Stimulated activated effector memory CD8-positive, alpha-beta T cell treated with anti-CD3 and anti-CD28 coated beads, Interleukin-12 subunit alpha, Interleukin-12 subunit beta, amount 100 ng/mL, for 72 hours (primary cell): ENCODE measurements at regions not wholly inside any gene's neighbourhood (a gene's known extent, or its start where the extent isn't known, plus 50 kb on each side); places are given as distances from the start of the nearest gene placed in this dataset.
A peak's percentile ranks its signal among the peaks of the same experiment; 100 is the strongest.

Source experiments
- ATAC-seq: fragments of 150-1000 bp; cut with Tn5 transposase; 2 replicates; pipeline ENCODE4 v1.10.0; 2021
- DNase-seq, 2 donors: peaks; one replicate each; pipeline ENCODE4 v3.0.0; 2021 to 2022; ENCODE audit warnings: low spot score in 2 of 2
- H3K27ac Mint-ChIP-seq: one replicate; pipeline ENCODE4 v1.8.0; 2022; ENCODE audit warnings: mild to moderate bottlenecking, mixed read lengths
- H3K36me3 Mint-ChIP-seq: one replicate; pipeline ENCODE4 v1.8.0; 2022; ENCODE audit warnings: mild to moderate bottlenecking, mixed read lengths
- H3K4me1 Mint-ChIP-seq: one replicate; pipeline ENCODE4 v1.8.0; 2022; ENCODE audit warnings: mixed read lengths
- H3K4me3 Mint-ChIP-seq: one replicate; pipeline ENCODE4 v1.8.0; 2022; ENCODE audit warnings: mild to moderate bottlenecking, mixed read lengths
- H3K9me3 Mint-ChIP-seq: one replicate; pipeline ENCODE4 v1.8.0; 2022; ENCODE audit warnings: mixed read lengths

DNA sequence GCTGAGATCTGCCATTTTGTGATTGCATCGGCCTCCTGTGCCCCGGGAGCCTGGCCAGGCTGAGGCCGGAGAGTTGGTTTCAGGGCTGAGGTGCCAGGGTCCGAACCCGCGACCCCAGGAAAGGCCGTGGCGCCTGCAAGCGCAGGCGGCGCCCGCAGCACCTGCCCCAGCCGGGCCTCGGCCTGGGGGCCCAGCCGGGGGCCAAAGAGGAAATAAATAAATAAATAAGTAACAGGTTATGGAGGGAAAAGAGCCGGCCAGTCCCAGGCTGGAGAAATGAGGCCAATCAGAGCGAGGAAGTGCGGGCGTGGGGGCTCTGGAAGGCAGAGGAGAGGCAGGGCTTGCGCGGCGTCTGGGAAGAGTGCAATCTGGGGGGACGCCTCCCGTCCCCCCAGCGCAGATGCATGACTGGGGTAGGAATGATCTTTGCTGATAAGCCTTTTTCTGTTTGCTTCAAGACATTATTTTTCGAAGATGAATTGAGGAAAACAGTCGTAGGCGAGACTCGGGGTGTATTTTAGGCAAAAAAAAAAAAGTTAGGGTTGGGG lies 145.6 kb upstream of the ZNF536 start:
- peak overlapping the region; percentile 72 for H3K4me3 Mint-ChIP-seq
- no peak overlapping the region for H3K27ac Mint-ChIP-seq
- peaks cover 29% of the 10 kb centered on the region for H3K4me1 Mint-ChIP-seq
- H3K9me3 Mint-ChIP-seq = no peaks in the 10 kb centered on the region
- DNase-seq = no peak
- peaks cover 6% of the 10 kb centered on the region for H3K36me3 Mint-ChIP-seq
- no peak for ATAC-seq

GRCh38 chr19:30227012-30227621 lies 145.1 kb upstream of the ZNF536 start:
- Mint-ChIP-seq H3K4me3 (peak overlapping the region; percentile 72), H3K9me3 (no peaks in the 10 kb centered on the region), H3K4me1 (peaks cover 29% of the 10 kb centered on the region), H3K27ac (no peak overlapping the region), H3K36me3 (peaks cover 6% of the 10 kb centered on the region)
- DNase-seq = peak in 1 of 2 donors; percentile 52
- ATAC-seq = no peak

- DNase-seq (peak; percentile 29 to 78), ATAC-seq (peak; percentile 60)
- peaks cover 6% of the 10 kb centered on the region for H3K36me3 Mint-ChIP-seq
- no peak overlapping the region for H3K27ac Mint-ChIP-seq
- peaks cover 29% of the 10 kb centered on the region for H3K4me1 Mint-ChIP-seq
- peak overlapping the region; percentile 72 for H3K4me3 Mint-ChIP-seq
- H3K9me3 Mint-ChIP-seq = no peaks in the 10 kb centered on the region
These were observed 144.5 kb upstream of the ZNF536 start for GRCh38 chr19:30227661-30228112.

GRCh38 chr19:30228113-30228834 lies 143.9 kb upstream of the ZNF536 start:
- peaks cover 6% of the 10 kb centered on the region for H3K36me3 Mint-ChIP-seq
- no peak for DNase-seq
- ATAC-seq = no peak
- H3K4me3 Mint-ChIP-seq = peak overlapping the region; percentile 72
- H3K9me3 Mint-ChIP-seq = no peaks in the 10 kb centered on the region
- peaks cover 25% of the 10 kb centered on the region for H3K4me1 Mint-ChIP-seq
- no peak overlapping the region for H3K27ac Mint-ChIP-seq

- Mint-ChIP-seq H3K27ac (no peak overlapping the region), H3K9me3 (no peaks in the 10 kb centered on the region), H3K4me3 (no peak overlapping the region), H3K4me1 (peaks cover 19% of the 10 kb centered on the region), H3K36me3 (peaks cover 6% of the 10 kb centered on the region)
- no peak for DNase-seq
- ATAC-seq = no peak
These were observed 143.2 kb upstream of the ZNF536 start for GRCh38 chr19:30228835-30229524.

DNA sequence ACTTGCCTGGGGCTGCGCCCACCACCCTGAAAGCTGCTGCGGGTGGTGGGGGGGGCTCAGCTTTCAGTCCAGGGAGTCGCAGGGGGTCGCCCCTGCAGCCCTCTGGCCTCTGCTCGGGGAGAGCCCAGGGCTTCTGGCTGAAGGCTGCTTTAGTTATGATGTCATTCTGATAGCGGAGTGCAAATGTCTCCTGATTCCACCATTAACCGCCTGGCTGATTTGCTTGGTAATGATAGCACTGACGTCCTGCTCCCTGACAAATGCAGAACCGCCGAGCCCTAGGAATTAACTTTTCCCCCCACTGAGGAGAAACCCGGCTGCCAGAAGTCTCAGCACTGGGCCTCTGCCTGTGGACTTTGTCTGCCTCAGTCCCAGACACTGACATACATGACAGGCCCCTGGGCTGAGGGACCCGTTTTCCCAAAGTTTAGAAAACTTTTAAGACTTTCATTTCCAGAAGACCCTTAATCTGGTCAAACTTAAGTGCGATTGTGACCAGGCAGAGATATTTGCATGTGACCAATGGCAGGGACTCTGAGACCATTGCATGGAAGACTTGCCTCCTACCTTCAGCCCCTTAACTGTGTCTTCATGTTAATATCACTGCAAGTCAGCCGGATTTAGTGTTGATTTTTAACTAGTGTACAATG lies 142.5 kb upstream of the ZNF536 start:
- no peaks in the 10 kb centered on the region for H3K9me3 Mint-ChIP-seq
- ATAC-seq (no peak), DNase-seq (no peak)
- H3K36me3 Mint-ChIP-seq = peaks cover 6% of the 10 kb centered on the region
- H3K4me1 Mint-ChIP-seq = peaks cover 19% of the 10 kb centered on the region
- no peak overlapping the region for H3K27ac Mint-ChIP-seq
- no peak overlapping the region for H3K4me3 Mint-ChIP-seq

DNA sequence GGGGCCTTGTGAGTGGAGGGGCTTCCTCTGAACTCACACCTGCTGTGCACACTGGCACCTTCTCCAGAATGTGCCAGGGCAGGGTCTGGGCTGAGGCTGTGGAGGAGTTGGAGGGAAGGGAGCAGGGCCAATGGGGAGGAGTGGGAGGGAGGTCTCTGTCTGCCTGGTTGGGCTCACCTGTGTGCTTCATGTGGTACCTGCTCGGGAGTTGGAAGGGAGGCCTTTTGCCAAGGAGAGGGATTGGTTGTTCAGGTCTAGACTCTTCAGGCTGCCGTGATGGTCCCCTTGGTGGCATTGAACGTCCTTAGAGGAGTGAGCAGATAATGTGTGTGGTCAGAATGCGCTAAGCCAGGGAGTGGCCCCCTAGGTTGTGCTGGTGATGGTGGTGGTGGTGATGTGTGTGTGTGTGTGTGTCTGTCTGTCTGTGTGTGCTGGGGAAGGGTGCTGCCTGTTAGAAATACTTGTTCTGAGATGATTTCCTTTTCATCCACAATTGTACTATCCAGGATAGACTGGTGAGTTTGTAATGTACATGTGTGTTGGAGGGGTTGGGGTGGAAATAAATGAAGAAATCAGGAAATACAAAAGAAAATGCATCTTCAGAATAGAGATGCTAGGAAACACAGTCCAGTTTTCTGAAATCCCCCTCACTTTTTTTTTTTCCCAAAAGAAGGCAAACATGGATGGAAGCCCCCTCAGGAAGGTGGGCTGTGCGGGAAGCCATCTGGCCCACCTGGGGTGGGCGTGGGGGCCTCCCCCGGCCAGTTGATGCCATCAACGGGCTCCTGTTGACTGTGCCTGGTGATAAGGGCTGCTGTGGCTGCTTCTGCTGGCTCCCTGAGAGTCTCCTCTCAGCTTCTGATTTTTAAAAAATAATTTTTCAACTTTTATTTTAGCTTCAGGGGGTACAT lies 140.5 kb upstream of the ZNF536 start:
- H3K27ac Mint-ChIP-seq = no peak overlapping the region
- DNase-seq (no peak), ATAC-seq (peak; percentile 35)
- no peaks in the 10 kb centered on the region for H3K9me3 Mint-ChIP-seq
- peaks cover 7% of the 10 kb centered on the region for H3K4me1 Mint-ChIP-seq
- H3K36me3 Mint-ChIP-seq = peaks cover 6% of the 10 kb centered on the region
- no peak overlapping the region for H3K4me3 Mint-ChIP-seq

GRCh38 chr19:30233375-30233774 lies 138.8 kb upstream of the ZNF536 start:
- Mint-ChIP-seq H3K36me3 (no peaks in the 10 kb centered on the region), H3K27ac (no peak overlapping the region), H3K4me3 (no peak overlapping the region), H3K9me3 (no peaks in the 10 kb centered on the region), H3K4me1 (no peaks in the 10 kb centered on the region)
- DNase-seq (no peak), ATAC-seq (no peak)

DNA sequence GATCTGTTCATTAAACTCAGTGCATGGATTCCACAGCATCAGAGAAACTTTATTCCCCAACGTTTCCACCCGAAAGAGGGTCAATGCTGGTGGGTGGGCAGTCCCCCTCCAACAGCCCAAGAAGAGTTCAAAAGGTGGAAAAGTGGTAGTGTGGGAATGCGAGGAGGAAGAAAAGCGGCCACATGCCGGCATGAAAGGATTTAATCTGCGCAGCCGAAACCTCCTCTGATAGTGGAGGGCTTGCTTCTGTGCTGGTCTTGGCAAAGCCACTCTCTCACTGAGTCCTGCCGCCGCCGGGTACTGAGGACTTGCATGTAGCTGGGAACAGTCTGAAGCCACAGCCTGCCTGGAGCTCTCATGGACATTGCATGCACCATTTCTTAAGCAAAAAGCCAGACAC lies 136.2 kb upstream of the ZNF536 start:
- no peak overlapping the region for H3K27ac Mint-ChIP-seq
- no peaks in the 10 kb centered on the region for H3K36me3 Mint-ChIP-seq
- ATAC-seq (no peak), DNase-seq (no peak)
- no peaks in the 10 kb centered on the region for H3K4me1 Mint-ChIP-seq
- no peak overlapping the region for H3K4me3 Mint-ChIP-seq
- H3K9me3 Mint-ChIP-seq = no peaks in the 10 kb centered on the region

DNA sequence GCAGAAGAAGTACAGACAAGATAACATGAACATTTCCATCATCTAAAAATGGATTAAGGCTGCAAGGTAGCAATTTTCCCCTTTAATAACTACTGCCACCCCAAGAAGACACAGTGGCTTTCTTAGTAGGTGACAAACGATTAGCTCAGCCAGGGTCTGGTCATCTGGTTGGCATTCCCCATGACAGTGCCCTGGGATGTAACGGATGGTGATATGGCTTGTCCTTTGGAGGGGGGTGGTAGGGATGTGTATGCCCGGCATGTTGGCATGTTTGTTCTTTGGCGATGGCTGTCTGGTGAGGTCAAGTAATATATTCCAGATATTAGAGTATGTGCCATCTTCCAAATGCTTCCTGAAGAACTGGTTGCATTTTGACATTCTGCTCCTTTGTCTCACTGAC lies 135.6 kb upstream of the ZNF536 start:
- H3K4me1 Mint-ChIP-seq = no peaks in the 10 kb centered on the region
- H3K27ac Mint-ChIP-seq = no peak overlapping the region
- DNase-seq (no peak), ATAC-seq (no peak)
- no peak overlapping the region for H3K4me3 Mint-ChIP-seq
- H3K36me3 Mint-ChIP-seq = no peaks in the 10 kb centered on the region
- H3K9me3 Mint-ChIP-seq = no peaks in the 10 kb centered on the region

DNA sequence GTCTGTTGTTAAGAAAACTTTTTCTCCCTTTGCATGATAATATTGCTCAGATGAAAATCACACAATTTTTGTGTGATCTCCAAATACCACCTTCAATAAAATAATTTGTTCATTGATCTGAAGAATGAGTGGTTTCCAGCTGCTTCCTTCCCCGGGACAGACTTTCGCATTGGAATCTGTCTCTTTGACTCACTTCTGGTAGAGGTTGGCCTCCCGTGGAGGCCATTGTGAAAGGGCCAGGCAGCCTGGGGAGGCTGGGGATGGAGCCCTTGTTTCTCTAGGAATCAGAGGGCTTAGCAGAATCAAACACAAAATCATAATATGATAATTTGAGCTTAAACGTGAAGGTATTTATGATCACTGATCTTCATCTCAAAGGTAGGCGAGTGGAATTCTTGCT lies 135.0 kb upstream of the ZNF536 start:
- DNase-seq (no peak), ATAC-seq (no peak)
- H3K9me3 Mint-ChIP-seq = no peaks in the 10 kb centered on the region
- no peak overlapping the region for H3K4me3 Mint-ChIP-seq
- H3K27ac Mint-ChIP-seq = no peak overlapping the region
- no peaks in the 10 kb centered on the region for H3K4me1 Mint-ChIP-seq
- no peaks in the 10 kb centered on the region for H3K36me3 Mint-ChIP-seq

GRCh38 chr19:30240904-30241695 lies 131.1 kb upstream of the ZNF536 start:
- Mint-ChIP-seq H3K4me3 (no peak overlapping the region), H3K36me3 (no peaks in the 10 kb centered on the region), H3K4me1 (no peaks in the 10 kb centered on the region), H3K27ac (no peak overlapping the region), H3K9me3 (peaks cover 5% of the 10 kb centered on the region)
- ATAC-seq (no peak), DNase-seq (no peak)

DNA sequence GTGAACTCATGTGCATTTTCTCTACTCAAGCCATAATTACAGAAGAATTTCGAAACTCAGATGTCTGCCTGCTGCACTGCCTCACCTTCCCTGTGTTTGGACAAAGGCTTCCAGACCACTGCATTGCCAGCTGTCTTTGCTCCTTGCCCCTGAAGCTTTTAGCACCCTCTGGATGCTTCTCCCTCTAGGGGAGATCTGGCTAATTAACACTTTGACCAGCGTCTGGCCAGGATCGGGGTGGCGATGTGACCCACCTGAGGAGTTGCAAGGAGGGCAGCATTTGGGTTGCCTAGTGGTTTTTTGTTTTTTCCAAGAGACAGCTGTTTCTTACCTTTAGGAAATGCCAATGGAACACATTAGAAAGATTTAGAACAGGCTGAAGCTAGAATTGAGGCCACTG lies 127.7 kb upstream of the ZNF536 start:
- H3K4me3 Mint-ChIP-seq = no peak overlapping the region
- no peaks in the 10 kb centered on the region for H3K36me3 Mint-ChIP-seq
- H3K9me3 Mint-ChIP-seq = peaks cover 5% of the 10 kb centered on the region
- ATAC-seq (no peak), DNase-seq (no peak)
- H3K27ac Mint-ChIP-seq = no peak overlapping the region
- H3K4me1 Mint-ChIP-seq = no peaks in the 10 kb centered on the region
